Stimulated activated naive CD8-positive, alpha-beta T cell treated with anti-CD3 and anti-CD28 coated beads, Interleukin-15, Interleukin-2, amounts not matched to agents 100 ng/mL and 50 ng/mL, for 24 hours (primary cell): ENCODE measurements at regions not wholly inside any gene's neighbourhood (a gene's known extent, or its start where the extent isn't known, plus 50 kb on each side); places are given as distances from the start of the nearest gene placed in this dataset.

ENCODE experiments used
- H3K27ac Mint-ChIP-seq: one replicate; pipeline ENCODE4 v1.8.0; 2021; ENCODE audit warnings: mild to moderate bottlenecking, mixed read lengths
- H3K27me3 Mint-ChIP-seq: one replicate; pipeline ENCODE4 v1.8.0; 2021; ENCODE audit warnings: mixed read lengths
- H3K36me3 Mint-ChIP-seq: one replicate; pipeline ENCODE4 v1.8.0; 2021; ENCODE audit warnings: low read depth, mixed read lengths
- H3K4me1 Mint-ChIP-seq: one replicate; pipeline ENCODE4 v1.8.0; 2021; ENCODE audit warnings: low read depth, mixed read lengths
- H3K4me3 Mint-ChIP-seq: one replicate; pipeline ENCODE4 v1.8.0; 2021; ENCODE audit warnings: mild to moderate bottlenecking, mixed read lengths
- H3K9me3 Mint-ChIP-seq: one replicate; pipeline ENCODE4 v1.8.0; 2021; ENCODE audit warnings: mixed read lengths

GRCh38 chr12:115657081-115658013 lies 620.1 kb downstream of the MED13L start:
- Mint-ChIP-seq H3K27me3 (peaks cover 14% of the 10 kb centered on the region), H3K27ac (no peak overlapping the region), H3K4me3 (no peak overlapping the region), H3K9me3 (no peaks in the 10 kb centered on the region), H3K4me1 (no peaks in the 10 kb centered on the region), H3K36me3 (no peaks in the 10 kb centered on the region)

GRCh38 chr12:115650026-115650425 lies 627.5 kb downstream of the MED13L start:
- peaks cover 17% of the 10 kb centered on the region for H3K9me3 Mint-ChIP-seq
- no peaks in the 10 kb centered on the region for H3K36me3 Mint-ChIP-seq
- H3K27ac Mint-ChIP-seq = no peak overlapping the region
- no peaks in the 10 kb centered on the region for H3K4me1 Mint-ChIP-seq
- H3K4me3 Mint-ChIP-seq = no peak overlapping the region
- H3K27me3 Mint-ChIP-seq = peaks cover 3% of the 10 kb centered on the region

- Mint-ChIP-seq H3K27me3 (no peaks in the 10 kb centered on the region), H3K4me1 (no peaks in the 10 kb centered on the region), H3K27ac (no peak overlapping the region), H3K36me3 (no peaks in the 10 kb centered on the region), H3K4me3 (no peak overlapping the region), H3K9me3 (peaks cover 17% of the 10 kb centered on the region)
Measured at GRCh38 chr12:115648463-115648862, 629.0 kb downstream of the MED13L start.

GRCh38 chr12:115646210-115646609 lies 631.3 kb downstream of the MED13L start:
- Mint-ChIP-seq H3K9me3 (peaks cover 20% of the 10 kb centered on the region), H3K27me3 (peaks cover 4% of the 10 kb centered on the region), H3K27ac (no peak overlapping the region), H3K4me3 (no peak overlapping the region), H3K36me3 (no peaks in the 10 kb centered on the region), H3K4me1 (no peaks in the 10 kb centered on the region)

GRCh38 chr12:115640929-115641328 lies 636.6 kb downstream of the MED13L start:
- Mint-ChIP-seq H3K36me3 (no peaks in the 10 kb centered on the region), H3K4me1 (no peaks in the 10 kb centered on the region), H3K4me3 (no peak overlapping the region), H3K27ac (no peak overlapping the region), H3K27me3 (peaks cover 11% of the 10 kb centered on the region), H3K9me3 (peaks cover 3% of the 10 kb centered on the region)

- Mint-ChIP-seq H3K27me3 (peaks cover 11% of the 10 kb centered on the region), H3K36me3 (no peaks in the 10 kb centered on the region), H3K27ac (no peak overlapping the region), H3K4me3 (no peak overlapping the region), H3K4me1 (no peaks in the 10 kb centered on the region), H3K9me3 (peaks cover 3% of the 10 kb centered on the region)
Measured at GRCh38 chr12:115639648-115640012, 637.9 kb downstream of the MED13L start.

GRCh38 chr12:115638733-115639647 lies 638.5 kb downstream of the MED13L start:
- H3K36me3 Mint-ChIP-seq = no peaks in the 10 kb centered on the region
- peaks cover 11% of the 10 kb centered on the region for H3K27me3 Mint-ChIP-seq
- H3K4me1 Mint-ChIP-seq = no peaks in the 10 kb centered on the region
- H3K27ac Mint-ChIP-seq = no peak overlapping the region
- H3K4me3 Mint-ChIP-seq = no peak overlapping the region
- H3K9me3 Mint-ChIP-seq = peaks cover 3% of the 10 kb centered on the region

- Mint-ChIP-seq H3K27ac (no peak overlapping the region), H3K27me3 (peaks cover 7% of the 10 kb centered on the region), H3K36me3 (no peaks in the 10 kb centered on the region), H3K4me1 (no peaks in the 10 kb centered on the region), H3K4me3 (no peak overlapping the region), H3K9me3 (no peaks in the 10 kb centered on the region)
Measured at GRCh38 chr12:115636546-115636945, 640.9 kb downstream of the MED13L start.

- peaks cover 4% of the 10 kb centered on the region for H3K9me3 Mint-ChIP-seq
- H3K36me3 Mint-ChIP-seq = no peaks in the 10 kb centered on the region
- no peaks in the 10 kb centered on the region for H3K27me3 Mint-ChIP-seq
- H3K4me1 Mint-ChIP-seq = no peaks in the 10 kb centered on the region
- H3K27ac Mint-ChIP-seq = no peak overlapping the region
- no peak overlapping the region for H3K4me3 Mint-ChIP-seq
Measured at GRCh38 chr12:115632308-115632707, 645.2 kb downstream of the MED13L start.

- Mint-ChIP-seq H3K4me1 (no peaks in the 10 kb centered on the region), H3K9me3 (peaks cover 4% of the 10 kb centered on the region), H3K27ac (no peak overlapping the region), H3K4me3 (no peak overlapping the region), H3K27me3 (no peaks in the 10 kb centered on the region), H3K36me3 (no peaks in the 10 kb centered on the region)
Measured at GRCh38 chr12:115630136-115630535, 647.4 kb downstream of the MED13L start.

GRCh38 chr12:115626210-115626609 lies 651.3 kb downstream of the MED13L start:
- Mint-ChIP-seq H3K36me3 (no peaks in the 10 kb centered on the region), H3K27ac (no peak overlapping the region), H3K4me1 (no peaks in the 10 kb centered on the region), H3K27me3 (no peaks in the 10 kb centered on the region), H3K9me3 (peaks cover 4% of the 10 kb centered on the region), H3K4me3 (no peak overlapping the region)

GRCh38 chr12:115623764-115624334 lies 653.6 kb downstream of the MED13L start:
- Mint-ChIP-seq H3K4me1 (no peaks in the 10 kb centered on the region), H3K9me3 (no peaks in the 10 kb centered on the region), H3K27ac (no peak overlapping the region), H3K36me3 (no peaks in the 10 kb centered on the region), H3K4me3 (no peak overlapping the region), H3K27me3 (peaks cover 4% of the 10 kb centered on the region)

GRCh38 chr12:115623275-115623674 lies 654.2 kb downstream of the MED13L start:
- H3K36me3 Mint-ChIP-seq = no peaks in the 10 kb centered on the region
- peaks cover 1% of the 10 kb centered on the region for H3K9me3 Mint-ChIP-seq
- H3K4me1 Mint-ChIP-seq = no peaks in the 10 kb centered on the region
- peaks cover 4% of the 10 kb centered on the region for H3K27me3 Mint-ChIP-seq
- no peak overlapping the region for H3K27ac Mint-ChIP-seq
- no peak overlapping the region for H3K4me3 Mint-ChIP-seq

GRCh38 chr12:115620816-115621215 lies 656.7 kb downstream of the MED13L start:
- Mint-ChIP-seq H3K9me3 (peaks cover 8% of the 10 kb centered on the region), H3K36me3 (no peaks in the 10 kb centered on the region), H3K27ac (no peak overlapping the region), H3K4me3 (no peak overlapping the region), H3K4me1 (no peaks in the 10 kb centered on the region), H3K27me3 (peaks cover 4% of the 10 kb centered on the region)

- H3K27ac Mint-ChIP-seq = no peak overlapping the region
- no peaks in the 10 kb centered on the region for H3K36me3 Mint-ChIP-seq
- H3K27me3 Mint-ChIP-seq = peaks cover 4% of the 10 kb centered on the region
- peaks cover 8% of the 10 kb centered on the region for H3K9me3 Mint-ChIP-seq
- no peak overlapping the region for H3K4me3 Mint-ChIP-seq
- no peaks in the 10 kb centered on the region for H3K4me1 Mint-ChIP-seq
Measured at GRCh38 chr12:115619889-115620288, 657.6 kb downstream of the MED13L start.
